PC-3 (cell line): ENCODE measurements at regions not wholly inside any gene's neighbourhood (a gene's known extent, or its start where the extent isn't known, plus 50 kb on each side); places are given as distances from the start of the nearest gene placed in this dataset.
"Not testable (repeated sequence)": the region's sequence is repeated elsewhere in the genome, so short reads cannot be mapped to it uniquely, and the experiment has no call there.

Source experiments
- EZH2 ChIP-seq: fragments of 300-600 bp; sonication (generic); IDR thresholded peaks from one replicate; pipeline ENCODE4 v1.6.1; 2017; ENCODE audit warnings: antibody characterized with exemption, mild to moderate bottlenecking, low read length; ENCODE audit not compliant: unreplicated experiment
- EZH2phosphoT487 ChIP-seq: fragments of 300-600 bp; sonication (generic); IDR thresholded peaks from 2 replicates; pipeline ENCODE4 v1.6.1; 2018; ENCODE audit warnings: mild to moderate bottlenecking, antibody characterized with exemption, low read length, borderline replicate concordance
- TF ChIP-seq, protein P1 (sequence below): fragments of 300-600 bp; sonication (generic); conservative IDR thresholded peaks from 2 replicates; pipeline ENCODE4 v1.5.1; 2017; ENCODE audit warnings: antibody characterized with exemption, low read depth, mild to moderate bottlenecking, low read length

DNA sequence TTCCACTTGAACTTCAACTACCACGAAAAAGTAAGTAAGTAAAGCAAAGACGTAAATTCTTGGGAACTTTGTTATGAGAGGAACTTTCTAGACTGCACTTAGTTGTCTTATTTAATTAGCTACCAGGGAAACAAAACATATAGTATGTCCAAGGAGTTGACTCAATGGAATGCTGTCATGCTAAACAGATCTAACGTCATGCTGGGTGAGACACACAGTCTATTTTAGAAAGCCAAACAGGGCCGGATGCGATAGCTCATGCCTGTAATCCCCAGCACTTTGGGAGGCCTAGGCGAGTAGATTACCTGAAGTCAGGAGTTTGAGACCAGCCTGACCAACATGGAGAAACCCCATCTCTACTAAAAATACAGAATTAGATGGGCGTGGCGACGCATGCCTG lies 140.6 kb upstream of the RRN3 start:
- TF ChIP-seq, protein P1, sequence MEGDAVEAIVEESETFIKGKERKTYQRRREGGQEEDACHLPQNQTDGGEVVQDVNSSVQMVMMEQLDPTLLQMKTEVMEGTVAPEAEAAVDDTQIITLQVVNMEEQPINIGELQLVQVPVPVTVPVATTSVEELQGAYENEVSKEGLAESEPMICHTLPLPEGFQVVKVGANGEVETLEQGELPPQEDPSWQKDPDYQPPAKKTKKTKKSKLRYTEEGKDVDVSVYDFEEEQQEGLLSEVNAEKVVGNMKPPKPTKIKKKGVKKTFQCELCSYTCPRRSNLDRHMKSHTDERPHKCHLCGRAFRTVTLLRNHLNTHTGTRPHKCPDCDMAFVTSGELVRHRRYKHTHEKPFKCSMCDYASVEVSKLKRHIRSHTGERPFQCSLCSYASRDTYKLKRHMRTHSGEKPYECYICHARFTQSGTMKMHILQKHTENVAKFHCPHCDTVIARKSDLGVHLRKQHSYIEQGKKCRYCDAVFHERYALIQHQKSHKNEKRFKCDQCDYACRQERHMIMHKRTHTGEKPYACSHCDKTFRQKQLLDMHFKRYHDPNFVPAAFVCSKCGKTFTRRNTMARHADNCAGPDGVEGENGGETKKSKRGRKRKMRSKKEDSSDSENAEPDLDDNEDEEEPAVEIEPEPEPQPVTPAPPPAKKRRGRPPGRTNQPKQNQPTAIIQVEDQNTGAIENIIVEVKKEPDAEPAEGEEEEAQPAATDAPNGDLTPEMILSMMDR = not testable (repeated sequence)
- TF ChIP-seq EZH2, EZH2phosphoT487: not testable (repeated sequence)
